CD14-positive monocyte (primary cell): ENCODE measurements at regions not wholly inside any gene's neighbourhood (a gene's known extent, or its start where the extent isn't known, plus 50 kb on each side); places are given as distances from the start of the nearest gene placed in this dataset.

Experiments
- DNase-seq, 3 donors: peaks; one replicate each; pipeline ENCODE4 v3.0.0-alpha.2; 2011 to 2022
- H2AFZ ChIP-seq: 2 replicates; pipeline ENCODE4 v1.6.0; 2012; ENCODE audit warnings: mild to moderate bottlenecking, low read depth, low read length, inconsistent platforms; ENCODE audit not compliant: insufficient read depth, poor library complexity, severe bottlenecking
- H3K27ac ChIP-seq, 2 donors: 1 replicate in 1 of 2; 2 replicates in 1 of 2; pipeline ENCODE4 v1.5.1; 2012 to 2013; ENCODE audit warnings: low read length in 2 of 2, control low read depth in 1 of 2, inconsistent platforms in 1 of 2, low read depth in 1 of 2, mild to moderate bottlenecking in 1 of 2
- H3K27me3 ChIP-seq, 2 donors: one replicate each; pipeline versions ENCODE4 v1.6.0 to v1.6.1; 2011 to 2013; ENCODE audit warnings: low read length in 2 of 2; ENCODE audit not compliant: control insufficient read depth in 2 of 2, insufficient read depth in 2 of 2
- H3K36me3 ChIP-seq, 2 donors: replicated peaks in 1 of 2; 1 replicate in 1 of 2; 2 replicates in 1 of 2; pipeline versions ENCODE4 v1.5.1 to v1.6.1; 2012 to 2013; ENCODE audit warnings: low read length in 2 of 2, control low read depth in 1 of 2, inconsistent platforms in 1 of 2, mild to moderate bottlenecking in 1 of 2; ENCODE audit not compliant: insufficient read depth in 2 of 2, control insufficient read depth in 1 of 2
- H3K4me1 ChIP-seq, 2 donors: 1 replicate in 1 of 2; 2 replicates in 1 of 2; pipeline versions ENCODE4 v1.5.1 to v1.6.1; 2012 to 2013; ENCODE audit warnings: low read length in 2 of 2, control low read depth in 1 of 2, inconsistent platforms in 1 of 2, mild to moderate bottlenecking in 1 of 2, moderate library complexity in 1 of 2; ENCODE audit not compliant: insufficient read depth in 2 of 2, control insufficient read depth in 1 of 2
- H3K4me2 ChIP-seq: replicated peaks from 2 replicates; pipeline ENCODE3; 2012; ENCODE audit warnings: low read length, moderate library complexity, mild to moderate bottlenecking; ENCODE audit not compliant: poor library complexity, severe bottlenecking; ENCODE audit errors: extremely low read depth
- H3K4me3 ChIP-seq, 3 experiments: fragments of 200-600 bp in 1 of 3; sonication (generic) in 1 of 3; replicated peaks in 1 of 3; 1 replicate in 2 of 3; 2 replicates in 1 of 3; pipeline ENCODE4 v1.5.1; 2011 to 2013; ENCODE audit warnings: low read length in 3 of 3, mild to moderate bottlenecking in 3 of 3, control low read depth in 2 of 3, low read depth in 2 of 3, inconsistent platforms in 1 of 3, moderate library complexity in 1 of 3
- H3K79me2 ChIP-seq: 2 replicates; pipeline ENCODE4 v1.6.0; 2012; ENCODE audit warnings: mild to moderate bottlenecking, control low read depth, inconsistent platforms, low read length, moderate library complexity; ENCODE audit not compliant: insufficient read depth
- H3K9ac ChIP-seq: 2 replicates; pipeline ENCODE4 v1.6.0; 2017; ENCODE audit warnings: low read length, mild to moderate bottlenecking; ENCODE audit not compliant: insufficient read depth, poor library complexity, severe bottlenecking
- H3K9me3 ChIP-seq, 2 donors: replicated peaks in 1 of 2; 1 replicate in 1 of 2; 2 replicates in 1 of 2; pipeline versions ENCODE4 v1.5.1 to v1.6.1; 2012 to 2013; ENCODE audit warnings: low read length in 2 of 2, control low read depth in 1 of 2; ENCODE audit not compliant: control insufficient read depth in 1 of 2, insufficient read depth in 1 of 2
- H4K20me1 ChIP-seq: 2 replicates; pipeline ENCODE4 v1.6.0; 2012; ENCODE audit warnings: mild to moderate bottlenecking, low read length, control low read depth, moderate library complexity; ENCODE audit not compliant: insufficient read depth
- H3K27ac Mint-ChIP-seq, 7 donors: one replicate each; pipeline ENCODE4 v1.8.0; 2020; ENCODE audit warnings: mild to moderate bottlenecking in 7 of 7, mixed read lengths in 7 of 7, moderate library complexity in 6 of 7, inconsistent platforms in 2 of 7
- H3K27me3 Mint-ChIP-seq, 3 donors: one replicate each; pipeline ENCODE4 v1.8.0; 2021 to 2022; ENCODE audit warnings: low read depth in 3 of 3, mild to moderate bottlenecking in 3 of 3, mixed read lengths in 3 of 3, moderate library complexity in 3 of 3, inconsistent platforms in 1 of 3
- H3K36me3 Mint-ChIP-seq, 2 donors: one replicate each; pipeline ENCODE4 v1.8.0; 2020; ENCODE audit warnings: mixed read lengths in 2 of 2, inconsistent platforms in 1 of 2, mild to moderate bottlenecking in 1 of 2
- H3K4me1 Mint-ChIP-seq: one replicate; pipeline ENCODE4 v1.8.0; 2020; ENCODE audit warnings: mild to moderate bottlenecking, mixed read lengths
- H3K4me3 Mint-ChIP-seq, 2 donors: one replicate each; pipeline ENCODE4 v1.8.0; 2020; ENCODE audit warnings: mild to moderate bottlenecking in 2 of 2, mixed read lengths in 2 of 2, moderate library complexity in 1 of 2
- H3K9me3 Mint-ChIP-seq, 7 donors: one replicate each; pipeline ENCODE4 v1.8.0; 2020 to 2022; ENCODE audit warnings: mixed read lengths in 7 of 7, mild to moderate bottlenecking in 6 of 7, moderate library complexity in 6 of 7, inconsistent platforms in 2 of 7
- CTCF ChIP-seq: fragments of 200-600 bp; IDR thresholded peaks from one replicate; pipeline ENCODE4 v1.8.0; 2022; ENCODE audit warnings: antibody characterized with exemption, mild to moderate bottlenecking
- WGBS: methylation state at CpG from one replicate; pipeline ENCODE4 v1.1.5; 2013; ENCODE audit warnings: missing lambda C conversion rate; ENCODE audit not compliant: insufficient coverage; 5-methylcytosine and 5-hydroxymethylcytosine counted together
- intact Hi-C, 2 donors: fragments of 100-400 bp; cut with micrococcal nuclease; formaldehyde crosslinking; loops; one replicate each; pipeline versions ENCODE4 v1.15.0 to v1.15.1; 2023

- Histone ChIP-seq H3K27me3 (no peaks in the 10 kb centered on the region), H3K9me3 (peaks cover 0 to 4% of the 10 kb centered on the region in 2 donors), H3K9ac (no peak overlapping the region), H3K36me3 (no peaks in the 10 kb centered on the region), H3K79me2 (no peaks in the 10 kb centered on the region), H3K27ac (no peak overlapping the region), H3K4me3 (no peak overlapping the region), H2AFZ (no peak overlapping the region), H3K4me2 (no peak overlapping the region), H3K4me1 (no peaks in the 10 kb centered on the region), H4K20me1 (no peaks in the 10 kb centered on the region)
- intact Hi-C loops, result no loop called here
- H3K4me1 Mint-ChIP-seq, result no peaks in the 10 kb centered on the region
- H3K4me3 Mint-ChIP-seq, result no peak overlapping the region
- no peak for DNase-seq
- H3K27ac Mint-ChIP-seq, result no peak overlapping the region
- H3K36me3 Mint-ChIP-seq, result no peaks in the 10 kb centered on the region
- peaks cover 2 to 12% (median 9%) of the 10 kb centered on the region in 7 donors for H3K9me3 Mint-ChIP-seq
- TF ChIP-seq CTCF, result no peak
- WGBS, result no CpG with 5 or more reads among the region's 4 CpGs
- H3K27me3 Mint-ChIP-seq, result no peaks in the 10 kb centered on the region
Measured at GRCh38 chr6:54448617-54449016, 140.4 kb downstream of the TINAG start.

GRCh38 chr6:54451516-54451915, 143.3 kb downstream of the TINAG start:
- Histone ChIP-seq H3K36me3 (no peaks in the 10 kb centered on the region), H4K20me1 (no peaks in the 10 kb centered on the region), H3K9me3 (no peaks in the 10 kb centered on the region), H3K79me2 (no peaks in the 10 kb centered on the region), H3K4me1 (no peaks in the 10 kb centered on the region), H3K4me2 (no peak overlapping the region), H3K27ac (no peak overlapping the region), H3K9ac (no peak overlapping the region), H3K27me3 (no peaks in the 10 kb centered on the region), H2AFZ (no peak overlapping the region), H3K4me3 (no peak overlapping the region)
- Mint-ChIP-seq H3K9me3 (peaks cover 3 to 11% (median 7%) of the 10 kb centered on the region in 7 donors), H3K4me3 (no peak overlapping the region), H3K27me3 (no peaks in the 10 kb centered on the region), H3K4me1 (no peaks in the 10 kb centered on the region), H3K27ac (no peak overlapping the region), H3K36me3 (no peaks in the 10 kb centered on the region)
- no peak for DNase-seq
- intact Hi-C loops, result no loop called here
- no peak for TF ChIP-seq CTCF
